HG02852 (cell line): ENCODE measurements at regions not wholly inside any gene's neighbourhood (a gene's known extent, or its start where the extent isn't known, plus 50 kb on each side); places are given as distances from the start of the nearest gene placed in this dataset.
"Not testable (repeated sequence)": the region's sequence is repeated elsewhere in the genome, so short reads cannot be mapped to it uniquely, and the experiment has no call there.

Experiments used
- ATAC-seq: cut with Tn5 transposase; IDR thresholded peaks from one replicate; pipeline ENCODE4 v1.9.1; 2021; ENCODE audit warnings: mild to moderate bottlenecking, moderate library complexity; ENCODE audit not compliant: unreplicated experiment

GRCh38 chr5:127213231-127213630, 77.4 kb upstream of the MEGF10 start:
- no peak for ATAC-seq

- no peak for ATAC-seq
These were observed 74.5 kb upstream of the MEGF10 start for GRCh38 chr5:127216143-127216542.

DNA sequence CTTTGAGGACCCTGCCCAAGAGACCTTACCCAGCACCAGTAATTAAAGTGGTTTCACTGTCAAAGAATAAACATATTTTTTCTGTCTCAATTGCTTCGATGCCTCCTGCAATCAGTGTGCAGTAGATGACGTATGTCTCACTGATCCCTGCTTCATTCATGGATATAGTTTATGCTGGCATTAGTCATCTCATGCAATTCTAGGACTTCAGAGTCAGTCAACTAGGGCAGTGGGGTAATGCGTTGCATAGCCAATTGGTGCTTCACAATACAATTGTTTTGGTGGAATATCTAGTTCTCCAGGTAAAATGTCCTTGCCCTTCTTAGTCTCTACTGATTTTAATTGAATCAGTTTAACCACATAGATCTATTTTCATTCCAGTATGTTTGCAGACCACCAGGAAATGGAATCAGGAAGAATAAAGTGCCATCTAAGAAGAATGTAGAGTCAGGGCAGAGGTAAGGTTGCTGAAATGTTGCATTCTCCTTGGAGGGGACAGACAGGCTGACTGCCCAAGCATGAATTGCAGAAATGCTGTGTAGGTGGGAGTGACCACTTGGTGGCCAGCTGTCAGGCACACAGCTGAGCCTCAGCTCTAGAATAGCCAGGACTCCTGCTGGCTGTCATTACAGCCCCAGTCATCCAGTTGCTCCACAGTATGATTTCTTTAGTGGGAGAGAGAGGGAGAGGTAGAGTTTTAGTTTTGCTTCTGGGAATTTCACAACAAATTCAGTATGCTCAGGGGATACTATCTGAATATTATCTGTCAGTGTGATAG, 73.5 kb upstream of the MEGF10 start:
- ATAC-seq = no peak

DNA sequence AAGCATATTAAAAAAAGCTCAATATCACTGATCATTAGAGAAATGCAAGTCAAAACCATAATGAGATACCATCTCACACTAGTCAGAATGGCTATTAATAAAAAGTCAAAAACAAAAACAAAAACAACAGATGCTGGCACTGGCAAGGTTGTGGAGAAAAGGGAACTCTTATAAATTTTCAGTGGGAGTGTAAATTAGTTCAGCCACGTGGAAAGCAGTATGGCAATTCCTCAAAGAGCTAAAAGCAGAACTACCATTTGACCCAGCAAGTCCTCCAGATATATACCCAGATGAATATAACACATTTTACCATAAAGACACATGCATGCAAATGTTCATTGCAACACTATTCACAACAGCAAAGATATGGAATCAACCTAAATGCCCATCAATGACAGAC, 68.7 kb upstream of the MEGF10 start:
- ATAC-seq = not testable (repeated sequence)

GRCh38 chr5:127222571-127223156, 67.9 kb upstream of the MEGF10 start:
- peak; percentile 72 for ATAC-seq

DNA sequence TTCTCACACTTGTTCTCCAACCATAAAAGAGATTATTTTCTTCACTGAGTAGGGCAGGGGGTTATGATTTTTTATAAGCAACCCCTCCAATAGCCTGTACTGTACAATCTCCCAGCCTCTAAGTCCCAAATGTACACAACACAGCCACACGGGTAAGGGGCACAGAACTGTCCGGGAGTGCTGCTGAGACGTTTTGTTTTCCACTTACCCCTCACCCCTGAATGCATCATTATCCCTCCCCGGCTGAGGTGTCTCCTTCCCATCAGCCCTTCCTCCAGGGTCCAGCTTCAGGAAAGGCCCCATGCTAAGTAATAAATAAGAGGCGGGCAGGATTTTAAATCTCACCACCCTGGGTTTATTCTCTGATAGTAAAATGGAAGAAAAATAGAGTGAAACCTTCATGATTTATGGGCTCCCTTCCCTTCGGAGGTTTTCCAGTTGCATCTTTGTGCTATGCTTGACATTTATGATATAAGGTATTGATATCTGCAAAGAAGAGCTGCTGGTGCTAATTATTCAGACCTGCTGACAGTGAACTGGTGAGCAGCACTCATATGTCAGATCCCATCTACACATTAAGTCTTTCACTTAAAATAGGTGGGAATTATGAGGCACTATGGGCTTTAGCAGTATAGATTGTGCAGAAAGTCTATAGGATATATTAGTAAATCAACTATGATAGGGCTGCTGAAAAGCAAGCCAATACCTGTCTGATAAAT, 67.2 kb upstream of the MEGF10 start:
- ATAC-seq = no peak

- ATAC-seq = no peak
These were observed 62.7 kb upstream of the MEGF10 start for GRCh38 chr5:127227881-127228280.

DNA sequence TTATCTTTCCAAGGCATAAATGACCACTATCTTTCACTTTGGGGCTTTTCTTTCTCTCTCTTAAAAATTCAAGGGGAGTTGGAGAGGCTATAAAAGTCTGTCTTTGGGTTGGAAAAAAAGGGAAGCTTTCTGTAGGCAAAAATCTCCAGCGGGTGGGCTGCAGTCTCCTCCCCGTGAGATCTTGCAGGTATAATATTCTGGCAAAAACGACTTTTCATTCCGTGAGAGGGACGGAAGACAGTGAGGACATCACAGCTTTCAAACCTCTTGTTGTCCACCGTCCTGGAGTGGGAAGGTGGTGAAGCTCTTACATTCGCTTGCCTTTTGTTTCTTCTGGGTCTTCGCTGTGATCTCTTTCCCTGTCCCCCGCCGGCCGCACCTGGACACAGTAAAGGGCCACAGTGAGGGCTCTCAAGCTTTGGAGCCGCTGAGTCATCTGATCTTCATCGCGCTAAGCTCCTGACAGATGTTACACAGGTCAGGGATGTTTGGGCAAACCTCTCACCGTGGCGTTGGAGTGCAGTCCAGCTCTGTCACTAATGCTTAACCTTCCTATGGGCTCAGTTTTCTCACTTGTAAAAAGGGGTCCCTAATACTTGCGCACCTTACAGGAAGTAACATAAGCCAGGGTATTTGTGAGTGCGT, 61.9 kb upstream of the MEGF10 start:
- no peak for ATAC-seq

- ATAC-seq = peak; percentile 82
These were observed 61.3 kb upstream of the MEGF10 start for GRCh38 chr5:127229185-127229889.

GRCh38 chr5:127231118-127231517, 59.5 kb upstream of the MEGF10 start:
- ATAC-seq = no peak

DNA sequence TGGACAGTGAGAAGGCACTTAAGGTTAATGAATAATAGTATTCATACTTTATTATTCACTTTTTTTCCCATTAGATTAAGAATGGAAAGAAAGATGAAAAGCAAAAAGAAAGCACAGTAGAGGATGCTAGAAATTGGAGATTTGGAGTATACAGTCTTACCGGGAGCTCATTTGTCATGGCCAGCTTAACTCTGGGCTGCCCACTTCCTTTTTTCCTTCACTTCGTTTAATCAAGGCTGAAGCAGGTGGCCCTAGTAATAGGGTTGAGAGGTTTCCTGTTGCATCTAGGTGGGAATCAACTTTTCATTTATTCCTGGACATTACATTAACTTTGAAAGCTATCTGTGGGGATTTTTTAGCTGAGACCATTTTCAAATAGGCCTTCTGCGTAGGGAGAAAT, 57.0 kb upstream of the MEGF10 start:
- no peak for ATAC-seq

- no peak for ATAC-seq
These were observed 55.5 kb upstream of the MEGF10 start for GRCh38 chr5:127235136-127235535.

- ATAC-seq = no peak
These were observed 54.3 kb upstream of the MEGF10 start for GRCh38 chr5:127236254-127236653.
